H1 (cell line): ENCODE measurements at regions not wholly inside any gene's neighbourhood (a gene's known extent, or its start where the extent isn't known, plus 50 kb on each side); places are given as distances from the start of the nearest gene placed in this dataset.

ENCODE experiments used
- CTCF ChIA-PET: fragments of 300-600 bp; sonication (Branson Sonifier 250); formaldehyde crosslinking; loops from one replicate; lab custom pipeline; 2021; ENCODE audit not compliant: partially characterized antibody; lab: Charles Lee
- POLR2A ChIA-PET: fragments of 300-600 bp; sonication (Branson Sonifier 250); formaldehyde crosslinking; loops from one replicate; lab custom pipeline; 2021; ENCODE audit warnings: inconsistent platforms; ENCODE audit not compliant: partially characterized antibody; lab: Charles Lee
- DNase-seq, 2 experiments: peaks; one replicate each; pipeline versions ENCODE4 v3.0.0 to v3.0.0-alpha.2; 2010 to 2022; ENCODE audit warnings: low spot score in 2 of 2, low read depth in 1 of 2, mixed read lengths in 1 of 2
- FAIRE-seq: peaks from 2 replicates; lab custom pipeline; 2011; peaks lifted over from hg19 to GRCh38; lab: Jason Lieb, UNC
- H2AFZ ChIP-seq: 2 replicates; pipeline ENCODE4 v1.8.1; 2012; ENCODE audit warnings: low read length, inconsistent platforms
- H2AK5ac ChIP-seq: 2 replicates; pipeline ENCODE4 v1.6.1; 2013; ENCODE audit warnings: low read depth, low read length
- H2BK120ac ChIP-seq: replicated peaks from 2 replicates; pipeline ENCODE3; 2013; ENCODE audit warnings: low read depth, low read length, inconsistent platforms
- H2BK12ac ChIP-seq: 2 replicates; pipeline ENCODE4 v1.6.1; 2013; ENCODE audit warnings: low read depth, low read length
- H2BK15ac ChIP-seq: 2 replicates; pipeline ENCODE4 v1.6.1; 2013; ENCODE audit warnings: low read length
- H2BK20ac ChIP-seq: 2 replicates; pipeline ENCODE4 v1.6.1; 2013; ENCODE audit warnings: low read length
- H2BK5ac ChIP-seq: 2 replicates; pipeline ENCODE4 v1.6.1; 2013; ENCODE audit warnings: low read depth, low read length
- H3K14ac ChIP-seq: 2 replicates; pipeline ENCODE4 v1.6.1; 2013; ENCODE audit warnings: inconsistent platforms; ENCODE audit not compliant: insufficient read length
- H3K18ac ChIP-seq: 2 replicates; pipeline ENCODE4 v1.6.1; 2013; ENCODE audit warnings: low read length; ENCODE audit errors: extremely low read depth
- H3K23ac ChIP-seq: 2 replicates; pipeline ENCODE4 v1.6.1; 2013; ENCODE audit warnings: inconsistent platforms; ENCODE audit not compliant: insufficient read length
- H3K23me2 ChIP-seq: 2 replicates; pipeline ENCODE4 v1.6.1; 2013; ENCODE audit warnings: low read depth, low read length
- H3K27ac ChIP-seq: 2 replicates; pipeline ENCODE4 v1.6.1; 2011; ENCODE audit warnings: low read depth, low read length, inconsistent platforms
- H3K27me3 ChIP-seq, 4 experiments: replicated peaks in 1 of 4; 1 replicate in 1 of 4; 2 replicates in 3 of 4; pipeline versions ENCODE4 v1.6.1 to v1.8.1; 2011 to 2013; ENCODE audit warnings: low read length in 3 of 4, mild to moderate bottlenecking in 3 of 4, inconsistent platforms in 2 of 4, mixed read lengths in 2 of 4, moderate library complexity in 1 of 4; ENCODE audit not compliant: control insufficient read depth in 3 of 4, insufficient read depth in 3 of 4; ENCODE audit errors: extremely low read depth in 1 of 4
- H3K36me3 ChIP-seq, 4 experiments: 2 replicates each; pipeline versions ENCODE4 v1.6.1 to v1.8.1; 2011 to 2013; ENCODE audit warnings: mild to moderate bottlenecking in 4 of 4, low read length in 3 of 4, moderate library complexity in 2 of 4, control low read depth in 1 of 4, inconsistent platforms in 1 of 4; ENCODE audit not compliant: insufficient read depth in 4 of 4, control insufficient read depth in 2 of 4
- H3K4ac ChIP-seq: replicated peaks from 2 replicates; pipeline ENCODE3; 2013; ENCODE audit warnings: low read length, low read depth, mixed read lengths, inconsistent platforms; ENCODE audit not compliant: insufficient read length
- H3K4me1 ChIP-seq, 4 experiments: replicated peaks in 1 of 4; 1 replicate in 1 of 4; 2 replicates in 3 of 4; pipeline versions ENCODE4 v1.6.1 to v1.8.1; 2011 to 2013; ENCODE audit warnings: low read length in 3 of 4, inconsistent platforms in 2 of 4, mixed read lengths in 1 of 4; ENCODE audit not compliant: insufficient read depth in 4 of 4, control insufficient read depth in 3 of 4
- H3K4me2 ChIP-seq, 2 experiments: 2 replicates each; pipeline versions ENCODE4 v1.6.1 to v1.8.1; 2011 to 2013; ENCODE audit warnings: low read depth in 2 of 2, low read length in 2 of 2, control low read depth in 1 of 2, inconsistent platforms in 1 of 2, mild to moderate bottlenecking in 1 of 2; ENCODE audit not compliant: insufficient read depth in 1 of 2
- H3K4me3 ChIP-seq, 4 experiments: fragments of 200-600, 300-600 bp in 1 of 4; sonication (generic), shearing (Covaris generic), sonication (Bioruptor Twin) in 1 of 4; 2 replicates each; pipeline versions ENCODE4 v1.5.1 to v1.8.1; 2011 to 2016; ENCODE audit warnings: low read length in 4 of 4, low read depth in 3 of 4, control low read depth in 2 of 4, inconsistent platforms in 2 of 4, mild to moderate bottlenecking in 2 of 4, mixed read lengths in 1 of 4, moderate library complexity in 1 of 4; ENCODE audit not compliant: insufficient read depth in 2 of 4; ENCODE audit errors: extremely low read depth in 1 of 4
- H3K56ac ChIP-seq: replicated peaks from 2 replicates; pipeline ENCODE3; 2013; ENCODE audit warnings: low read depth, mild to moderate bottlenecking, mixed read lengths, low read length, inconsistent platforms; ENCODE audit not compliant: insufficient read length
- H3K79me1 ChIP-seq: 2 replicates; pipeline ENCODE4 v1.6.1; 2013; ENCODE audit warnings: low read depth, low read length, control low read depth
- H3K79me2 ChIP-seq, 2 experiments: 2 replicates each; pipeline versions ENCODE4 v1.6.1 to v1.8.1; 2012 to 2013; ENCODE audit warnings: low read length in 2 of 2, mild to moderate bottlenecking in 2 of 2, inconsistent platforms in 1 of 2; ENCODE audit not compliant: insufficient read depth in 2 of 2, control insufficient read depth in 1 of 2
- H3K9ac ChIP-seq, 4 experiments: replicated peaks in 1 of 4; 1 replicate in 1 of 4; 2 replicates in 3 of 4; pipeline versions ENCODE4 v1.6.1 to v1.8.1; 2011 to 2013; ENCODE audit warnings: low read depth in 3 of 4, low read length in 3 of 4, control low read depth in 2 of 4, mild to moderate bottlenecking in 2 of 4, moderate library complexity in 2 of 4, inconsistent platforms in 1 of 4; ENCODE audit errors: extremely low read depth in 1 of 4
- H3K9me3 ChIP-seq, 2 experiments: 2 replicates each; pipeline versions ENCODE4 v1.6.1 to v1.8.1; 2012 to 2013; ENCODE audit warnings: mild to moderate bottlenecking in 2 of 2, moderate library complexity in 2 of 2, control low read depth in 1 of 2, inconsistent platforms in 1 of 2, low read depth in 1 of 2, low read length in 1 of 2, mixed read lengths in 1 of 2; ENCODE audit not compliant: insufficient read depth in 2 of 2
- H4K20me1 ChIP-seq, 2 experiments: replicated peaks in 1 of 2; 2 replicates each; pipeline versions ENCODE3 to v1.8.1; 2011 to 2013; ENCODE audit warnings: inconsistent platforms in 2 of 2, low read length in 2 of 2, mild to moderate bottlenecking in 1 of 2; ENCODE audit not compliant: insufficient read depth in 2 of 2, control insufficient read depth in 1 of 2
- H4K5ac ChIP-seq: 2 replicates; pipeline ENCODE4 v1.6.1; 2013; ENCODE audit warnings: low read length, low read depth, mixed read lengths, inconsistent platforms; ENCODE audit not compliant: insufficient read length
- H4K8ac ChIP-seq: 2 replicates; pipeline ENCODE4 v1.8.0; 2013; ENCODE audit warnings: mild to moderate bottlenecking, moderate library complexity, low read length, inconsistent platforms; ENCODE audit not compliant: insufficient read depth; ENCODE audit errors: extremely low read depth
- H4K91ac ChIP-seq: replicated peaks from 2 replicates; pipeline ENCODE3; 2013; ENCODE audit warnings: low read length, mixed read lengths, inconsistent platforms; ENCODE audit not compliant: insufficient read length
- BACH1 ChIP-seq: IDR thresholded peaks from 2 replicates; pipeline ENCODE4 v1.6.1; 2012; ENCODE audit warnings: low read length, improper control_type of control experiment
- BCL11A ChIP-seq, 2 experiments: IDR thresholded peaks; one replicate each; pipeline ENCODE4 v1.6.1; 2011; ENCODE audit warnings: low read depth in 2 of 2, low read length in 2 of 2, mild to moderate bottlenecking in 2 of 2
- CHD1 ChIP-seq: IDR thresholded peaks from 2 replicates; pipeline ENCODE4 v1.6.1; 2012; ENCODE audit warnings: low read depth, low read length, improper control_type of control experiment
- CREB1 ChIP-seq: IDR thresholded peaks from 2 replicates; pipeline ENCODE4 v1.6.1; 2012; ENCODE audit warnings: inconsistent platforms
- EGR1 ChIP-seq: IDR thresholded peaks from 2 replicates; pipeline ENCODE4 v1.6.1; 2011; ENCODE audit warnings: low read depth, low read length, borderline replicate concordance
- GTF2F1 ChIP-seq: IDR thresholded peaks from 2 replicates; pipeline ENCODE4 v1.6.1; 2012; ENCODE audit warnings: low read depth, low read length, improper control_type of control experiment, borderline replicate concordance
- JUND ChIP-seq: IDR thresholded peaks from 2 replicates; pipeline ENCODE4 v1.6.1; 2011; ENCODE audit warnings: mild to moderate bottlenecking, improper control_type of control experiment, low read length
- NRF1 ChIP-seq: IDR thresholded peaks from 2 replicates; pipeline ENCODE4 v1.6.1; 2011; ENCODE audit warnings: mild to moderate bottlenecking, low read depth, low read length, improper control_type of control experiment
- RNF2 ChIP-seq: fragments of 200-900, 300-1000 bp; sonication (generic); IDR thresholded peaks from 2 replicates; pipeline ENCODE4 v1.7.1; 2016; ENCODE audit warnings: borderline replicate concordance, low read depth, mild to moderate bottlenecking, antibody characterized with exemption, low read length; ENCODE audit not compliant: poor library complexity, severe bottlenecking; ENCODE audit errors: missing control alignments
- SIN3A ChIP-seq, 2 experiments: IDR thresholded peaks in 1 of 2; conservative IDR thresholded peaks in 1 of 2; 2 replicates each; pipeline ENCODE4 v1.6.1; 2011 to 2012; ENCODE audit warnings: low read length in 2 of 2, improper control_type of control experiment in 1 of 2, low read depth in 1 of 2, mild to moderate bottlenecking in 1 of 2
- SIRT6 ChIP-seq: IDR thresholded peaks from one replicate; pipeline ENCODE4 v1.7.1; 2012; ENCODE audit warnings: low read length, inconsistent platforms
- SRF ChIP-seq: IDR thresholded peaks from 2 replicates; pipeline ENCODE4 v1.6.1; 2011; ENCODE audit warnings: mild to moderate bottlenecking, low read depth, low read length, moderate library complexity
- SUZ12 ChIP-seq: fragments of 200-600 bp; sonication (generic); IDR thresholded peaks from 2 replicates; pipeline ENCODE4 v1.6.1; 2012; ENCODE audit warnings: mild to moderate bottlenecking, inconsistent platforms, low read length, moderate library complexity, mixed read lengths
- WGBS, 2 experiments: shearing (Covaris generic) in 1 of 2; methylation state at CpG; one replicate each; pipeline versions ENCODE4 v1.1.6 to v1.1.7; 2013 to 2015; ENCODE audit warnings: low lambda C conversion rate in 2 of 2, mixed read lengths in 2 of 2, inconsistent platforms in 1 of 2, low coverage in 1 of 2, missing lambda C conversion rate in 1 of 2; ENCODE audit not compliant: insufficient replicate concordance in 2 of 2, insufficient coverage in 1 of 2, insufficient read length in 1 of 2; ENCODE audit errors: extremely low coverage in 1 of 2, missing lambda C conversion rate in 1 of 2; 5-methylcytosine and 5-hydroxymethylcytosine counted together

GRCh38 chr6:214428-214827 is 77.9 kb upstream of the DUSP22 start:
- no peak for DNase-seq
- Histone ChIP-seq H3K9ac (no peak overlapping the region), H2BK20ac (no peak overlapping the region), H3K36me3 (no peaks in the 10 kb centered on the region), H4K5ac (no peak overlapping the region), H4K91ac (no peak overlapping the region), H4K8ac (no peak overlapping the region), H2AFZ (no peak overlapping the region), H3K23ac (no peak overlapping the region), H4K20me1 (no peaks in the 10 kb centered on the region), H3K4me2 (no peak overlapping the region), H2BK15ac (no peak overlapping the region), H3K18ac (no peak overlapping the region), H3K27ac (no peak overlapping the region), H3K9me3 (no peaks in the 10 kb centered on the region), H3K56ac (no peak overlapping the region), H2AK5ac (no peak overlapping the region), H3K4ac (no peak overlapping the region), H2BK120ac (no peak overlapping the region), H2BK12ac (no peak overlapping the region), H3K79me1 (no peaks in the 10 kb centered on the region), H3K79me2 (no peaks in the 10 kb centered on the region), H3K4me3 (no peak overlapping the region), H3K23me2 (no peaks in the 10 kb centered on the region), H3K4me1 (no peaks in the 10 kb centered on the region; a peak in 2 of 7 replicates), H3K14ac (no peak overlapping the region), H2BK5ac (no peak overlapping the region), H3K27me3 (peaks cover 0 to 2% (median 0%) of the 10 kb centered on the region in 4 experiments; a peak in 1 of 7 replicates)
- TF ChIP-seq SRF (no peak), BCL11A (IDR thresholded peaks at IDR 0.05; ENCODE audit: low read depth in 2 of 2, low read length in 2 of 2) (no peak), SUZ12 (no peak), SIN3A (conservative IDR thresholded peaks at IDR 0.05 in 1 of 2, IDR thresholded peaks at IDR 0.05 in 1 of 2; ENCODE audit: low read depth in 1 of 2, low read length in 2 of 2) (no peak), CHD1 (no peak), NRF1 (no peak), BACH1 (no peak), RNF2 (no peak), EGR1 (no peak), GTF2F1 (no peak), CREB1 (no peak), SIRT6 (no peak), JUND (no peak)
- 82% methylated on average over 5 of the region's 5 CpGs; no CpG with 5 or more reads in 1 of the 2 experiments for WGBS, 2 experiments
- no peak for FAIRE-seq
- ChIA-PET POLR2A (no interaction called here), CTCF (interaction anchor here (1.2 to 3.4 kb wide), 2 partner anchors 9 to 12 kb away, joined by 3 to 29 read pairs; no protein-coding TSS in a partner anchor)
